Astrocyte (in vitro differentiated cells and primary cell): ENCODE measurements at regions not wholly inside any gene's neighbourhood (a gene's known extent, or its start where the extent isn't known, plus 50 kb on each side); places are given as distances from the start of the nearest gene placed in this dataset.

Experiments
- EZH2 ChIP-seq: IDR thresholded peaks from 2 replicates; pipeline ENCODE4 v1.6.1; 2012; ENCODE audit warnings: mild to moderate bottlenecking, low read length, inconsistent platforms; ENCODE audit not compliant: insufficient read depth
- TF ChIP-seq, protein P1 (sequence below): IDR thresholded peaks from 2 replicates; pipeline ENCODE4 v1.5.1; 2011; ENCODE audit warnings: low read depth, mild to moderate bottlenecking, inconsistent platforms, low read length, moderate library complexity; ENCODE audit not compliant: insufficient read depth

DNA sequence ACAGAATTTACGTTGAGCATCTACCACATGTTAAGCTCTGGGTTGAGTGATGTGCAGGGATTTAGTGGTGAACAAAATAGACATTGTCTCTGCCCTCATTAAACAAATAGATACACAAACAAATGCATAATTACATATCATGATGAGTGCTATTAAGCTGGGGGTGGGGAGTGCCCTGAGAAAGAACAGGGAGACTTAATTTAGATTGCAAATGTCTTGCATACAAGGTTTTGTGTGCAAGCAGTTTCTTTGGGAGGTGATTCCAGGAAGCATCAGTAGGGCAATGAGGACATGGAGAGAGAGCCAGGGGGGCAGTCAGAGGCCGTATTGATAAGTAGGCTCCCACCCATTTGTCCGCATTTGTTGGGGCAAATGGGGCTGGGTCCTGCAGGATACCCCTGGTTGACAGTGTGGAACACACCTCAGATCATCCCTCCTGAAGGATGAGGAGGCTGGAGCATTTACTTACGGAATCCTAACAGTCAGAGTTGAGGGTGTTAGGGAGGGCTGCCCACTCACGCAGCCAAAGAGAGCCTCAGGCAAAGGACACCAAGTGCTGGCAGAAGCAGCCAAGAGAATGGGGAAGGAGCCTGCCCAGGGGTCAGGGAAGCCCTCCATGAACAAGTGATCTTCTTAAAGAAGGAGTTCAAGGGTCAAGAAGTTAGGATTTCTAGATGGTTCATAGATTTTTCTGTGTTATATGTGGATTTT is 245.9 kb downstream of the BCOR start:
- TF ChIP-seq EZH2 = no peak
- TF ChIP-seq, protein P1, sequence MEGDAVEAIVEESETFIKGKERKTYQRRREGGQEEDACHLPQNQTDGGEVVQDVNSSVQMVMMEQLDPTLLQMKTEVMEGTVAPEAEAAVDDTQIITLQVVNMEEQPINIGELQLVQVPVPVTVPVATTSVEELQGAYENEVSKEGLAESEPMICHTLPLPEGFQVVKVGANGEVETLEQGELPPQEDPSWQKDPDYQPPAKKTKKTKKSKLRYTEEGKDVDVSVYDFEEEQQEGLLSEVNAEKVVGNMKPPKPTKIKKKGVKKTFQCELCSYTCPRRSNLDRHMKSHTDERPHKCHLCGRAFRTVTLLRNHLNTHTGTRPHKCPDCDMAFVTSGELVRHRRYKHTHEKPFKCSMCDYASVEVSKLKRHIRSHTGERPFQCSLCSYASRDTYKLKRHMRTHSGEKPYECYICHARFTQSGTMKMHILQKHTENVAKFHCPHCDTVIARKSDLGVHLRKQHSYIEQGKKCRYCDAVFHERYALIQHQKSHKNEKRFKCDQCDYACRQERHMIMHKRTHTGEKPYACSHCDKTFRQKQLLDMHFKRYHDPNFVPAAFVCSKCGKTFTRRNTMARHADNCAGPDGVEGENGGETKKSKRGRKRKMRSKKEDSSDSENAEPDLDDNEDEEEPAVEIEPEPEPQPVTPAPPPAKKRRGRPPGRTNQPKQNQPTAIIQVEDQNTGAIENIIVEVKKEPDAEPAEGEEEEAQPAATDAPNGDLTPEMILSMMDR = no peak
